ENCODE measurements at regions not wholly inside any gene's neighbourhood (a gene's known extent, or its start where the extent isn't known, plus 50 kb on each side); places are given as distances from the start of the nearest gene placed in this dataset.

DNA sequence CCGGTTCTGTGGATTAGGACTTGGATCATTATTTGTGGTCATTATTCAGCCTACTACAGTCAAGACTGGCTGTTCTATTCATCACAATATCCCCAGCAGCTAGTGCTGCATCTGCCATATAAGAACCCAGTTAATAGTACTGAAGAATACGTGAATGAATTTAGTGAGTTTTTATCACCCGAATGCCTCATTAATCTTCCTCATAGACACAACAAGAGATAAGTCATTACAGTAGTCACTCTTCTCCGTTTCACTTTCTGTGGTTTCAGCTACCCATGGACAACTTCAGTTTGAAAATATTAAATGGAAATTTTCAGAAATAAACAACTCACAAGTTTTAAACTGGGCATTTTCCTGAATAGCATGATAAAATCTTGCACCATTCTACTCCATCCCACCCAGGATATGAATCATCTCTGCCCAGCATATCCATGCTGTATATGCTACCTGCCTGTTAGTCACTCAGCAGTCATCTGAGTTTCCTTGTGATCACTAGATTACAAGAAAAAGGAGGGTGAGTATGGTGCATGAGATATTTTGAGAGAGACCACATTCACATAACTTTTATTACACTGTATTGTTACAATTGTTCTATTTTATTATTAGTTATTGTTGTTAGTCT lies 363.7 kb upstream of the CHAC2 start:
- TF ChIP-seq POLR2A (IDR thresholded peaks at IDR 0.05), result no peak
- no peak for TF ChIP-seq CTCF (IDR thresholded peaks at IDR 0.05 in 4 of 5, conservative IDR thresholded peaks at IDR 0.05 in 1 of 5)

All from gastrocnemius medialis (tissue), 4 donors.